Thyroid gland (tissue), 4 donors: ENCODE measurements at regions not wholly inside any gene's neighbourhood (a gene's known extent, or its start where the extent isn't known, plus 50 kb on each side); places are given as distances from the start of the nearest gene placed in this dataset.

Source experiments
- CTCF ChIP-seq, 6 experiments: fragments of 200-600 bp in 3 of 6; fragments of 450-650 bp in 3 of 6; sonication (generic) in 3 of 6; IDR thresholded peaks; one replicate each; pipeline ENCODE4 v1.5.1; 2016 to 2019; ENCODE audit warnings: antibody characterized with exemption in 6 of 6, mild to moderate bottlenecking in 2 of 6, inconsistent platforms in 1 of 6, moderate library complexity in 1 of 6
- POLR2A ChIP-seq, 2 donors: fragments of 450-650 bp; IDR thresholded peaks; one replicate each; pipeline ENCODE4 v1.6.1; 2017; ENCODE audit warnings: antibody characterized with exemption in 2 of 2, mild to moderate bottlenecking in 2 of 2, moderate library complexity in 1 of 2

- TF ChIP-seq CTCF (IDR thresholded peaks at IDR 0.05), result no peak
- TF ChIP-seq POLR2A (IDR thresholded peaks at IDR 0.05), result no peak
Observed at GRCh38 chr17:31588034-31588433, 196.6 kb downstream of the RAB11FIP4 start.
